Loucy (cell line): ENCODE measurements at regions not wholly inside any gene's neighbourhood (a gene's known extent, or its start where the extent isn't known, plus 50 kb on each side); places are given as distances from the start of the nearest gene placed in this dataset.
"Not testable (repeated sequence)": the region's sequence is repeated elsewhere in the genome, so short reads cannot be mapped to it uniquely, and the experiment has no call there.

ENCODE experiments used
- EZH2phosphoT487 ChIP-seq: fragments of 200-600 bp; IDR thresholded peaks from 2 replicates; pipeline ENCODE4 v1.6.1; 2018; ENCODE audit warnings: antibody characterized with exemption, mild to moderate bottlenecking, moderate library complexity, borderline replicate concordance
- TF ChIP-seq, protein P1 (sequence below): fragments of 200-600 bp; sonication (generic); conservative IDR thresholded peaks from 2 replicates; pipeline ENCODE4 v1.5.1; 2014; ENCODE audit warnings: mild to moderate bottlenecking, antibody characterized with exemption, low read length

GRCh38 chr20:53663521-53663920 lies 69.9 kb upstream of the ZNF217 start:
- TF ChIP-seq, protein P1, sequence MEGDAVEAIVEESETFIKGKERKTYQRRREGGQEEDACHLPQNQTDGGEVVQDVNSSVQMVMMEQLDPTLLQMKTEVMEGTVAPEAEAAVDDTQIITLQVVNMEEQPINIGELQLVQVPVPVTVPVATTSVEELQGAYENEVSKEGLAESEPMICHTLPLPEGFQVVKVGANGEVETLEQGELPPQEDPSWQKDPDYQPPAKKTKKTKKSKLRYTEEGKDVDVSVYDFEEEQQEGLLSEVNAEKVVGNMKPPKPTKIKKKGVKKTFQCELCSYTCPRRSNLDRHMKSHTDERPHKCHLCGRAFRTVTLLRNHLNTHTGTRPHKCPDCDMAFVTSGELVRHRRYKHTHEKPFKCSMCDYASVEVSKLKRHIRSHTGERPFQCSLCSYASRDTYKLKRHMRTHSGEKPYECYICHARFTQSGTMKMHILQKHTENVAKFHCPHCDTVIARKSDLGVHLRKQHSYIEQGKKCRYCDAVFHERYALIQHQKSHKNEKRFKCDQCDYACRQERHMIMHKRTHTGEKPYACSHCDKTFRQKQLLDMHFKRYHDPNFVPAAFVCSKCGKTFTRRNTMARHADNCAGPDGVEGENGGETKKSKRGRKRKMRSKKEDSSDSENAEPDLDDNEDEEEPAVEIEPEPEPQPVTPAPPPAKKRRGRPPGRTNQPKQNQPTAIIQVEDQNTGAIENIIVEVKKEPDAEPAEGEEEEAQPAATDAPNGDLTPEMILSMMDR: not testable (repeated sequence)
- not testable (repeated sequence) for TF ChIP-seq EZH2phosphoT487
